H9 (cell line): ENCODE measurements at regions not wholly inside any gene's neighbourhood (a gene's known extent, or its start where the extent isn't known, plus 50 kb on each side); places are given as distances from the start of the nearest gene placed in this dataset.

ENCODE experiments used
- DNase-seq: peaks from one replicate; pipeline ENCODE4 v3.0.0-alpha.2; 2017
- H2AFZ ChIP-seq: one replicate; pipeline ENCODE4 v1.6.1; 2013; ENCODE audit warnings: mild to moderate bottlenecking, low read length, control low read depth, moderate library complexity
- H2AK5ac ChIP-seq: 2 replicates; pipeline ENCODE4 v1.6.1; 2013; ENCODE audit warnings: low read length, control low read depth, mixed read lengths; ENCODE audit not compliant: insufficient read length
- H2BK120ac ChIP-seq: one replicate; pipeline ENCODE4 v1.6.1; 2013; ENCODE audit warnings: low read depth, mild to moderate bottlenecking, low read length, control low read depth, inconsistent platforms; ENCODE audit not compliant: poor library complexity, severe bottlenecking
- H2BK12ac ChIP-seq: 2 replicates; pipeline ENCODE4 v1.6.1; 2013; ENCODE audit warnings: low read length, control low read depth, mixed read lengths, low read depth; ENCODE audit not compliant: insufficient read length
- H2BK15ac ChIP-seq: 2 replicates; pipeline ENCODE4 v1.6.1; 2013; ENCODE audit warnings: low read depth, low read length, control low read depth
- H2BK20ac ChIP-seq: one replicate; pipeline ENCODE4 v1.6.1; 2013; ENCODE audit warnings: low read depth, mild to moderate bottlenecking, low read length, control low read depth, inconsistent platforms; ENCODE audit not compliant: poor library complexity, severe bottlenecking
- H2BK5ac ChIP-seq: 2 replicates; pipeline ENCODE4 v1.6.1; 2013; ENCODE audit warnings: low read length, control low read depth, mixed read lengths; ENCODE audit not compliant: insufficient read length
- H3K14ac ChIP-seq: 2 replicates; pipeline ENCODE4 v1.6.1; 2013; ENCODE audit warnings: low read length, control low read depth; ENCODE audit not compliant: insufficient read depth
- H3K18ac ChIP-seq: 2 replicates; pipeline ENCODE4 v1.6.1; 2013; ENCODE audit warnings: low read depth, mild to moderate bottlenecking, mixed read lengths, low read length, control low read depth; ENCODE audit not compliant: insufficient read length
- H3K23ac ChIP-seq: 2 replicates; pipeline ENCODE4 v1.6.1; 2013; ENCODE audit warnings: low read length, control low read depth, mixed read lengths, low read depth; ENCODE audit not compliant: insufficient read length
- H3K23me2 ChIP-seq: 2 replicates; pipeline ENCODE4 v1.6.1; 2013; ENCODE audit warnings: low read depth, mild to moderate bottlenecking, mixed read lengths, low read length, control low read depth; ENCODE audit not compliant: insufficient read length, poor library complexity, severe bottlenecking
- H3K27ac ChIP-seq: 2 replicates; pipeline ENCODE4 v1.5.1; 2013; ENCODE audit warnings: low read length, control low read depth, mixed read lengths, low read depth; ENCODE audit not compliant: insufficient read length
- H3K27me3 ChIP-seq: 2 replicates; pipeline ENCODE4 v1.6.1; 2013; ENCODE audit warnings: low read length, control low read depth, inconsistent platforms; ENCODE audit not compliant: insufficient read depth
- H3K4ac ChIP-seq: 2 replicates; pipeline ENCODE4 v1.6.1; 2013; ENCODE audit warnings: low read depth, mild to moderate bottlenecking, control low read depth, inconsistent platforms, low read length, moderate library complexity
- H3K4me1 ChIP-seq: 2 replicates; pipeline ENCODE4 v1.6.1; 2013; ENCODE audit warnings: low read length, control low read depth, inconsistent platforms; ENCODE audit not compliant: insufficient read depth
- H3K4me2 ChIP-seq: 2 replicates; pipeline ENCODE4 v1.6.1; 2013; ENCODE audit warnings: low read length, control low read depth, mixed read lengths; ENCODE audit not compliant: insufficient read length, insufficient read depth
- H3K56ac ChIP-seq: 2 replicates; pipeline ENCODE4 v1.6.1; 2013; ENCODE audit warnings: low read depth, mild to moderate bottlenecking, mixed read lengths, low read length, control low read depth; ENCODE audit not compliant: insufficient read length
- H3K79me1 ChIP-seq: 2 replicates; pipeline ENCODE4 v1.6.1; 2013; ENCODE audit warnings: low read depth, mild to moderate bottlenecking, moderate library complexity, low read length, control low read depth, inconsistent platforms; ENCODE audit not compliant: insufficient read depth, poor library complexity, severe bottlenecking
- H3K79me2 ChIP-seq: 2 replicates; pipeline ENCODE4 v1.6.1; 2013; ENCODE audit warnings: low read length, control low read depth, inconsistent platforms; ENCODE audit not compliant: insufficient read depth
- H3K9ac ChIP-seq: 2 replicates; pipeline ENCODE4 v1.6.1; 2013; ENCODE audit warnings: low read length, control low read depth, mixed read lengths; ENCODE audit not compliant: insufficient read length; ENCODE audit errors: extremely low read depth
- H3K9me3 ChIP-seq: one replicate; pipeline ENCODE4 v1.6.1; 2013; ENCODE audit warnings: low read depth, low read length, inconsistent platforms; ENCODE audit not compliant: control insufficient read depth
- H3T11ph ChIP-seq: one replicate; pipeline ENCODE4 v1.6.1; 2013; ENCODE audit warnings: mild to moderate bottlenecking, low read length, control low read depth, inconsistent platforms
- H4K20me1 ChIP-seq: one replicate; pipeline ENCODE4 v1.6.1; 2013; ENCODE audit not compliant: control insufficient read depth, insufficient read length, insufficient read depth
- H4K5ac ChIP-seq: 2 replicates; pipeline ENCODE4 v1.6.1; 2013; ENCODE audit warnings: low read depth, mild to moderate bottlenecking, mixed read lengths, low read length, control low read depth; ENCODE audit not compliant: insufficient read length
- H4K8ac ChIP-seq: replicated peaks from 2 replicates; pipeline ENCODE4 v1.6.1; 2013; ENCODE audit warnings: low read length, control low read depth, mixed read lengths, low read depth; ENCODE audit not compliant: insufficient read length
- H4K91ac ChIP-seq: 2 replicates; pipeline ENCODE4 v1.6.1; 2013; ENCODE audit warnings: low read depth, mild to moderate bottlenecking, moderate library complexity, mixed read lengths, low read length, control low read depth; ENCODE audit not compliant: insufficient read length
- H3K27ac Mint-ChIP-seq, 3 experiments: 2 replicates in 2 of 3; 3 replicates in 1 of 3; pipeline ENCODE4 v1.8.0; 2020 to 2021; ENCODE audit warnings: mixed read lengths in 3 of 3, mild to moderate bottlenecking in 1 of 3, moderate library complexity in 1 of 3
- H3K27me3 Mint-ChIP-seq: 2 replicates; pipeline ENCODE4 v1.8.0; 2021; ENCODE audit warnings: low read depth, mild to moderate bottlenecking, moderate library complexity, mixed read lengths
- H3K36me3 Mint-ChIP-seq, 3 experiments: 2 replicates in 2 of 3; 3 replicates in 1 of 3; pipeline ENCODE4 v1.8.0; 2020 to 2021; ENCODE audit warnings: low read depth in 3 of 3, mixed read lengths in 3 of 3; ENCODE audit not compliant: insufficient read depth in 1 of 3
- H3K4me1 Mint-ChIP-seq, 2 experiments: 2 replicates each; pipeline ENCODE4 v1.8.0; 2020; ENCODE audit warnings: mixed read lengths in 2 of 2
- H3K4me3 Mint-ChIP-seq, 2 experiments: 2 replicates in 1 of 2; 3 replicates in 1 of 2; pipeline ENCODE4 v1.8.0; 2020 to 2021; ENCODE audit warnings: mild to moderate bottlenecking in 2 of 2, mixed read lengths in 2 of 2, moderate library complexity in 1 of 2
- H3K9me3 Mint-ChIP-seq, 2 experiments: 2 replicates in 1 of 2; 3 replicates in 1 of 2; pipeline ENCODE4 v1.8.0; 2020; ENCODE audit warnings: mild to moderate bottlenecking in 2 of 2, mixed read lengths in 2 of 2, moderate library complexity in 1 of 2
- CTCF ChIP-seq: fragments of 200-600 bp; sonication (generic); conservative IDR thresholded peaks from 3 replicates; pipeline ENCODE4 v1.8.0; 2021; ENCODE audit warnings: antibody characterized with exemption, mild to moderate bottlenecking
- WGBS: extraction: QIAGEN DNeasy Blood & Tissue Kit; methylation state at CpG from one replicate; pipeline ENCODE4 v1.1.7; 2013; ENCODE audit warnings: missing lambda C conversion rate, low lambda C conversion rate, mixed read lengths; ENCODE audit not compliant: insufficient read length; ENCODE audit errors: extremely low coverage; 5-methylcytosine and 5-hydroxymethylcytosine counted together

DNA sequence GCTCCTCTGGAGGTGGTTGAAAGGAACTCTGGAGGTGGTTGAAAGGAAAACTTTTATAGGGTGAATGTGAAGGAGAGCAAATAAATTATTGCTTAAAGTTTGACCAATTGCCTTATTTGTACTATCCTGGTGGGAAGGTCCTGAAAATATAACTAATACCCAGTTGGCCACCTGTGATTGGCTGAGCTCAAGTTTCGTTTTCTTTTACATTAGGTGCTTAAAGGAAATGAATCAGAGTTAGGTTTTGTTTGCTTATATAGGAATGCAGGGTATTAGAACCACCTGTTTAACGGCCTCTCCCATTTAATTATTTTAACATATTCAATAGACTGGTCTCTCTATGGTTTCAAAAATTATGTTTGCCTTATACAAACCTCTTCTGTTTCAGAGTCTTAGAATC lies 497.6 kb downstream of the PRR32 start:
- no peak overlapping the region for H2AFZ ChIP-seq
- no peaks in the 10 kb centered on the region for H3K79me1 ChIP-seq
- Mint-ChIP-seq H3K36me3 (no peaks in the 10 kb centered on the region), H3K4me3 (no peak overlapping the region), H3K4me1 (peaks cover 2 to 3% of the 10 kb centered on the region in 2 experiments; a peak in 2 of 4 replicates), H3K27ac (no peak overlapping the region), H3K9me3 (peaks cover 2 to 12% of the 10 kb centered on the region in 2 experiments), H3K27me3 (no peaks in the 10 kb centered on the region)
- no peak overlapping the region for H3K14ac ChIP-seq
- H3K4ac ChIP-seq: no peak overlapping the region
- no peak overlapping the region for H4K8ac ChIP-seq
- H2BK120ac ChIP-seq: no peak overlapping the region
- no peak overlapping the region for H3T11ph ChIP-seq
- H2BK15ac ChIP-seq: no peak overlapping the region
- no peak overlapping the region for H2AK5ac ChIP-seq
- H3K23ac ChIP-seq: no peak overlapping the region
- no CpG with 5 or more reads among the region's 2 CpGs for WGBS
- H2BK5ac ChIP-seq: no peak overlapping the region
- no peak overlapping the region for H3K9ac ChIP-seq
- H3K4me2 ChIP-seq: no peak overlapping the region
- H3K27ac ChIP-seq: no peak overlapping the region
- no peaks in the 10 kb centered on the region for H3K27me3 ChIP-seq
- DNase-seq: no peak
- no peak overlapping the region for H3K56ac ChIP-seq
- H3K4me1 ChIP-seq: no peaks in the 10 kb centered on the region
- TF ChIP-seq CTCF: no peak; the same call in 2 of the 3 replicates
- H3K18ac ChIP-seq: no peak overlapping the region
- no peak overlapping the region for H2BK20ac ChIP-seq
- H2BK12ac ChIP-seq: no peak overlapping the region
- H3K9me3 ChIP-seq: no peaks in the 10 kb centered on the region
- H4K91ac ChIP-seq: no peak overlapping the region
- no peak overlapping the region for H4K5ac ChIP-seq
- no peaks in the 10 kb centered on the region for H3K79me2 ChIP-seq
- no peaks in the 10 kb centered on the region for H4K20me1 ChIP-seq
- H3K23me2 ChIP-seq: no peaks in the 10 kb centered on the region
